ENCODE measurements at regions not wholly inside any gene's neighbourhood (a gene's known extent, or its start where the extent isn't known, plus 50 kb on each side); places are given as distances from the start of the nearest gene placed in this dataset.
A peak's percentile ranks its signal among the peaks of the same experiment; 100 is the strongest.

DNA sequence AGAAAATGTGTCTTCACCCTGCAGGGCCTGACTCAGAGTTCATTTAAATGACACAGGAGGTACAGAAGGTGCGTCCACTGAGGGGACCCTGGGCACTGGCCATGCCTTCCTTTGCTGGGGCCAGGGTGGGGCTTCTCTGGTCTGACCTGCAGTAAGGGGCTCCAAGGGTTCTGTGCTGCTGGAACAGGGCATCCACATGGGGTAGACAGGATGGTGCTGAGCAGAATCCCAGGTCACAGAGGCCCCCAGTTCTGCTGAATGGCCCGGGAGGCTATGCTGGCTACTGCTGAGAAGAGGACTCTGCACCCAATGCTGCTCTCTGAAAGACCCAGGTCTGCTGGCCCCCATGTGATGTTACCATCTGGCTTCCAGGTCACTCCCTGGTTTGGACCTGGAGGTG lies 150.4 kb upstream of the GGTLC1 start:
- DNase-seq (ENCODE audit: low read depth) = no peak

DNA sequence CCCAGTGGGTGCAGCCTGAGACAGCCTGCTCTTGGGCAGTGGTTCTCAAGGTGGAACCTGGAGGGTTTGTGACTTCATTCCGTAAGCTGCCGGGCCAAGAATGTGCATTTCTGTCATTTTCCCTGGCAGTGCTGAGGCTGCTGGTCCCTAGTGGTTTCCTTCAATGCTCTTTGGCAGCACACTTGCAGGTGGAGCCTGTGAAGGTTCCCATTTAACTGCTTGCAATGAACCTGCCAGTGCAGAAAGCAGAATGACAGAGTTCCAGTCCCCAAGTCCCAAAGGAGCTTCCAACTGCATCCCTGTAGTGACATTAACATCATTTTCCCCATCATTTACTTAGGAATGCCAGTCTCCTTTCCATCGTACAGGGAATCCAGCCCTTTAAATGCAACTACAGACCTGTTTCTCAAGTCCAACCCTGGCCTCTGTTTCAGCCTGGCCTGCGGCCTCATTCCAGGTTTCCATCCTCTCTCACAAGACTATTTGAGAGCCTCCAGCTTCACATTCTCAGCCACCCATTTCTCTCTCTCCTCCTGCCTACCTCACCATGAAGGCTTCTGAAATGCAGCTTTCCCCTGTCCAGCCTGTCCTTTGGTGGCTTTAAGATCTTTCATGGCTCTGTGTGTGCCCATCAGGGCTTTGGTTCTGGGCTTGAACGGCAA lies 149.7 kb upstream of the GGTLC1 start:
- DNase-seq (ENCODE audit: low read depth) = no peak

DNA sequence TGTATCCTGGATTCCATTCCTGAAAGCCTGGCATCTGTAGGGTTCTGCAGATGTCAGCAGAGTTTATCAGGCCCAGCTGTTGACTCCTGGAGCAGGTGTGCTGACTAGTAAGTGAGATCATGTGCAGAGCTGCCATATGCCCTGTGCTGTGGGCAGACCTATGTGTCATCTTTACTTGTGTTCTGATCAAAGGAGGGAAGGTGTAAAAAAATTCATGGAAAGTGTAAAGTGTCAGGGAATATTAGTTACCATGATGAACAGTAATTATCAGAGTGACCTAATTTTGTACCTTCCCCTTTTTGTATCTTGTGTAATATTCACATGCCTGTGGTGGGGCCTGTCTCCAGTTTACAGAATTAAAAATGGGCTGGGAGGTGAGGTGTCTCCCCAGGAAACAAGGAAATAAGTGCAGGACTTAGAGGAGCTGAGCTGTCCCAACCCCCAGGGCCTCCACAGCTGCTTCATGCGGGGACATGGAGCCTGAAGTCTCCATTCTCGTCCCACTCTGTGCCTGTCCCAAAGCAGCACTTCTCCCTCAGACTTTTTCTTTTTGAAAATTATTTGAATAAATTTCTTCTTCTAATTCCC lies 148.2 kb upstream of the GGTLC1 start:
- DNase-seq (ENCODE audit: low read depth) = no peak

DNA sequence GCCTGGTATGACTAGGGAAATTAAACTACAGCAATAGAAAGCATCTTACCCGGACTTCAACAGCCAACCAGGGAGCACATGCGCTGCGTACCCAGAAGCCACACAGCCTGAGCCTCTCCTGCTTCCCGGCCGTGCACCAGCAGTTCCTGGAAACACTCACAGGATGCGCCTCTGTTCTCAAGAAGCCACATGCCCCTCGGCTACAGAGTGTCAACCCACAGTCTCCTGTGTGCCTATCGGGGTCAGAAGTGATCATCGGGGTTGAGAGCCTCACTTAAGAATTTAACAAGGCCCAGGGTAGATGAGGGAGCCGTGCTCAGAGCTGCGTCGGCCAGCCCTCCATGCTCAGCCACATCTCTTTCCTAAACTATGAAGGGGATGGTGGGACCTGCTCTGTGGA lies 147.2 kb upstream of the GGTLC1 start:
- DNase-seq (ENCODE audit: low read depth) = no peak

DNA sequence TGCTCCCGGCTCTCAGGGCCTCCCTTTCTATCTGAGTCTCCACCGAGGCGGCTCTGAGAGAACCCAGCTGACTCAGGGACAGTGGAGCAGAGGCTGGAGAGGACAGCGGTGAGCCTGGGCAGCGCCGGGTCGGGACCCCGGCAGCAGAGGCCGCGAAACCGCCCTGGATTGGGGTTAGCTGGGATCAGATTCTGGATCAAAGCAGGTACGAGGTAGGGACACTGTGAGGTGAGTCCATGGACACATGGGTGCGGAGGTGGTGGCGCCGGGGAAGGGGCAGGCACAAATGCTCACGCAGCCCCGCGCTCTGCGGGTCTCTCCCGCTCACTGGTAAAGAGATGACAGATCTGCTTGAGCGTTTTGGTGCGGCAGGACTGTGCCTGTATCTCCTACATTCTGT lies 146.4 kb upstream of the GGTLC1 start:
- DNase-seq (ENCODE audit: low read depth) = no peak

DNA sequence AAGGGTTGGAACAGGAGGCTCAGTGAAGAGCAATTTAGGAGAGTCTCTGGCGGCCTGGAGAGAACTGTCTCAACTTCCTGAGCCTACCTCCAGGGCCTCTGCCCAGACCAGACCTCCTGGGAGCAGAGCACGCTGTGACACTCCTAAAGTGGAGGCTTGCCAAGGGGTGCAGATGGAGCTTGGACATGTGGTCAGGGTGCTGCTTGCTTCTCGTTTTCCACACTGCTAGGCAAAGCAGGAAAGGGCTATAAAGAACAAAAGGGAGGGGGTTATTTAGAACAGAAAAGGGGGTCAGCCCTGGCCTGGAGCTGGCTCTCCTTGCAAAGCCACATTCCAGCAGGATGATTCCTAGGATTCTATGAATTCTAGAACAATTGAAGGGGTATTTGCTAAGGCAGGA lies 145.7 kb upstream of the GGTLC1 start:
- DNase-seq (ENCODE audit: low read depth) = no peak

DNA sequence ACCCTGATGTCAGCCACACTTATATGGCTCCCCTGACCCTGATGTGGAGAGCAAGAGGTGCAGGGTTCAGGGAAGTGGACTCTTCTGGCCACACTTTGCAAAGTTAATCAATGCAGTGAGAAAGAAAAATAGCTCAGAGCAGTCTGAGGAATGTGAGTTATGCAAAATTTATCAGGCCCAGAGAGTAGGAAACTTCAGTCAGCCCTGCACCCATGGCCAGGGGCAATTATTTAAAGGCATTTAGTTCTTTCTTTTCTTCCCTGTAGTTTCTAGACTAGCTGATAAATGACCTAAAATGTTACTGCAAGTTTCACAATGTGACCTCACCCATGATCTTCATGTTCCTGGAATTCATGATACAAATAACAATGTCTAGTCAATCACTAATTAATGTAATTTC lies 143.7 kb upstream of the GGTLC1 start:
- no peak for DNase-seq (ENCODE audit: low read depth)

DNA sequence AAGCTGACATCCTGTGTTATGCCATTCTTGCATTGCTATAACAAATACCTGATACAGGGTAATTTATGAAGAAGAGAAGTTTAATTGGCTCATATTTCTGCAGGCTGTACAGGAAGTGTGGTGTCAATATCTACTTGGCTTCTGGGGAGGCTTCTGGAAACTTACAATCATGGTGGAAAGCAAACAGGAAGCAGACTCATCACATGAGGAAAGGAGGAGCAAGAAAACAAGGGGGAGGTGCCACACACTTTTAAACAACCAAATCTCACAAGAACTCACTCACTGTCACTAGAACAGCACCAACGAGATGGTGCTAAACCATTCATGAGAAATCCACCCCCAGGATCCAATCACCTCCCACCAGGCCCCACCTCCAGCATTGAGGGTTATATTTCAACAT lies 143.1 kb upstream of the GGTLC1 start:
- DNase-seq (ENCODE audit: low read depth) = no peak

DNA sequence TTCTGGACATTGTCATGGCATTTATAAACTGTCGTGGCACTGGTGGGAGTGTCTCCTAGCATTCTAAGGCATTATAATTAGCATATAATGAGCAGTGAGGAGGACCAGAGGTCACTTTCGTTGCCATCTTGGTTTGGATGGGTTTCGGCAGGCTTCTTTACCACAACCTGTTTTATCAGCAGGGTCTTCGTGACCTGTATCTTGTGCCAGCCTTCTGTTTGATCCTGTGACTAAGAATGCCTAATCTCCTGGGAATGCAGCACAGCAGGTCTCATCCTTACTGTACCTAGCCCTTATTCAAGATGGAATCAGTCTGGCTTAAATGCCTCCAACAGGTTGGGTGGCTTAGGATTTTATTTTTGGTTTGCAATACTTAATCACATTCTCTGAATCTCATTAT lies 142.7 kb upstream of the GGTLC1 start:
- no peak for DNase-seq (ENCODE audit: low read depth)

DNA sequence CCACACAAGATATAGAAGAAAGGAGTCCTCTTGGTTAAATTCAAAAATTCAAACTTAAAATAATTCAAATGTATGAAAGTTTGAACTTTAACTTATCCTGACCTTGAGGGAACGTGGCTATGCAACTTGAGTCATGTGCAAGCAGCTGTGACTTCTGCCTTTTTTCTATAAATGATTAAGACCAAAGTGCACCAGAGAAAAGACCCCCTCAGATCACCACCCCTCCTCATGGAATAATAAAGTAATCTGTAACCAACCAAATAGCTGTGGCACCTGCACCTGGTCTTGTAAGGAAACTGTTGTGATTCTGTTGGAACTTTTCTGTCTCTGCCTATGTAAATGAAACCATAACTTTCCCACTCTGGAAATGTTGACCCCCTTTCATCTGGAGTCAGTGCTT lies 141.1 kb upstream of the GGTLC1 start:
- DNase-seq (ENCODE audit: low read depth) = no peak

DNA sequence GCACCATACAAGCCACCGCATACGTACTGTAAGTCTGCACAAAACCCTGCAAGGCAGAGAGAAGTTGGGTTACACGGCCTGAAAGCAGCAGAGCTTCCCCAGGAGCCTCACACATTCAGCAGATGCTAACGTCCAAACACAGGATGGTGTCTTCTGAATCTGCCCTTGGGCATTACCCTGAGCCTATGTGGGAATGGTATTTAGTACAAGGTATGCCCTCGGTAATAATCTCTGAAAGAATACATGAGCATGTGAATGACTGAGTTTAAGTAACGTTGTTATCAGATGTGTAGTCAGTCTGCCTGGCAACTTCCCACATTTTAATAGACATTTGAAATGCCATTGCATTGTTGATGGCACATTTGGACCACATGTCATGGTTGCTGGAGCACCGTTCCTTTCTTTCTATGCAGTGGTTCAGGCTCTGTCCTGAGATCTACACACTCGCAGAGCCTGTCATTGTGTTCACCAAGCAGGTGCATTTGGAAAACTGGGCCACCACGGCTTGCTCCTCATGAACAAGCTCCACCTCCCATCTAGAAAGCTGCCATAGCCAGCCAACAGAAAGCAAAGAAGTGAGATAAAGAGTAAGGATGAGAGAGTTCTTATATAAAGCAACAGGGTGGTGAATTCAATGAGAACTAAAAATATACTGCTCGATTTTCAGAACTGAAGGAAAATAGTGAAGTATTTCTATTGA lies 136.5 kb upstream of the GGTLC1 start:
- no peak for DNase-seq (ENCODE audit: low read depth)

DNA sequence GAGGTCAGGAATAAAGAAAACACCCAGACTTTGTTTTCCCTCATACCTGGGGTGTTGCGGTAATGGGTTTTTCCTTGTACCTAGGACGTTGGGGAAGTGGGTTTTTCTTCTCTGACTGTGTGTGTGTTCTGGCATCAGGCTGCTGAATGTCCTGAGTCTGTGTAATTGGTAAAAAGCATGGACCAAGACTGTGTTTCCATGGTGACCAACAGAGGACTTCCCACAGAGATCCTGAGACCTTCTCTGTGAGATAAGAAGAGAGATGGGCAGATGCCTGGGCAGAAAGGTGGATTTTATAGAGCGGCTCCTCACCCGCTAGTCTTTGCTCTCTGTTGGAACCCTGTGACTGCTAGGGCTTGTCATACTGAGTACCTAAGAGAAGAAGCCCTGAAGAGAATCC lies 135.4 kb upstream of the GGTLC1 start:
- DNase-seq (ENCODE audit: low read depth) = no peak

DNA sequence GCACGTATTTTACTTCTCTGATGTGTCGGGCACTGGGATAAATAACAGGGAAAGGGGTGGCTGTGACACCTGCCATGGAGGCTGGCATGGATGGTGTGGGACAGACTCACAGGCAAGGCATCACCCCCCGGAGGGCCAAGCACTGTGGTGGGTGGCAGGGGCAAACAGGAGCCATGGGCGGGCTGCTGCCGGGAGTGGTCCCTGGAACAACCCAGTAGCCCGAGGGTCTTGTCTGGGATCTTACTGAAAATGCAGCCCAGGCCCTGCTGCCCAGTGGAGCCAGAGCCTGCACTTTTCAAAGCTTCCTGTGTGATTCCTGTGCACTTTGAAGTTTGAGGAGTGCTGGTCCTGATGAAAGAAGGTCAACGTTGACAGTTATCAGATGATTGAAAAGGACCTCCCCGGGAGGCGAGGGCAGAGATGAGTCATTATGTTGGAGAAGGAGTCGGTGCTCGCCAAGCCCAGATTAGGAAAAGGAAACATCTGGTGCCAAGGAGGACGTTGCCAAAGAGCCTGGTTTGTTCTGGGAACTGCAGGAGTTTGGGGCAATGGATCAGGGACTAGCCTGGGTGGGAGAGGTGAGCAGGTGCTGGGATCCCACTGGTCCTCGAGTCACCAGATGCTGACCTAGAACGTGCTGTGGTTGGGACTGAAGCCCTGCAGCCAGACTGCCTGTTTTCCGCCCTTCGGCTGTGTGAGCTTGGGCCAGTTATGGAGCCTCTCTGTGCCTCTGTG lies 130.0 kb upstream of the GGTLC1 start:
- peak; percentile 10 for DNase-seq (ENCODE audit: low read depth)

DNA sequence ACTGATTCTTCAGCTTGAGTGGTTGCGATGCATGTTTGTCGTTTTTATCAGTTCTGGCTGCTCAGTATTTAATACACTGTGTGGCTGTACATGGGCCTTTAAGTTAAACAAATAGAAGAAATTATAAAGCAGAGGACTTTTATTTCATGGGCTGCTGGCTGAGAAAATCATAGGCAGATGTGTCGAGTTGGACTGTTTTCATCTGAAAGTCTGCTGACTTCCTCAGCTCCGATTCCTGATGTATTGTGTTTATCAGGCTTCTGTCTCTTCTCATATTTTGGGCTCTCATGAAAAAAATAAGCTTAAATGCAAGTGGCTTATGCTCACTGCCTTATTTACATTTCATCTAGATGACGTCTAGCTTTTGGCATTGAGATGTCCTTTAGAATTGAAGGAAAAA lies 129.5 kb upstream of the GGTLC1 start:
- no peak for DNase-seq (ENCODE audit: low read depth)

DNA sequence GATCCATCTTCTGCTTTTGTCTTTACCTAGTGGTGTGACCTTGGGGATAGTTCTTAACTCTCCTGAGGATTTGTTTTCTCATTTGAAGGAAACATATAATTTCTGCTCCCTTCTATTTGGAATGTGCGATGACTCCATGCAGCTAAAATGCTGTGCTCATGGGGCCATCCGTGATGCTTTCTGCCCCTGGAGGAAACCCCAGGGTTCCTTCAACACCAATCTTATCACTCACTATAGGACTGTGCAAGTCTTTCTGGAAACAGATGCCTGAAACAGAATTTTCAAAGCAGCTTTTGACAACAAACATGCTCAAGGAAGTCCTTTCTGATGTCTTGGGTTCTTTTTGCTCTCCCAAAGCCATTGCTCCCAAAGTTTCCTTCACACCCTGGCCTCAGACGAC lies 128.8 kb upstream of the GGTLC1 start:
- DNase-seq (ENCODE audit: low read depth) = no peak

DNA sequence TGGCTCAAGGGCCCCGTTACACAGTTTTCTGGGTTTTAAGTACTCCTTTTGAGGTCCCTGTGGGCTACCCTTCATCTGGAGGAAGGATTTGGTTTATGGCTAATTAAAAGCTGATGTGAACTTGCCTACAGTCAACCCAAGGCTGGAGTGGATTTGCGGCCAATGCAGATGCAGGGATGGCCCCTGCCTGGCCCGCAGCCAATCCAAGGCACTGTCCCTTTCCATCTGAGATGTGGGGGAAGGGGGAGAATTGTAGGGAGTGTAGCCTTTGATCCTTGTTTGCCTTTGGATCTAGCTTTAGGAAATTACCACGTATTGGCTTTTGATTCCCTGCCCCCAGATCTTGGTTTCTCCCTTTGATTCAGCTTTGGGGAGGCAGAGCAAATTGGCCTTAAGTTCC lies 128.0 kb upstream of the GGTLC1 start:
- no peak for DNase-seq (ENCODE audit: low read depth)

DNA sequence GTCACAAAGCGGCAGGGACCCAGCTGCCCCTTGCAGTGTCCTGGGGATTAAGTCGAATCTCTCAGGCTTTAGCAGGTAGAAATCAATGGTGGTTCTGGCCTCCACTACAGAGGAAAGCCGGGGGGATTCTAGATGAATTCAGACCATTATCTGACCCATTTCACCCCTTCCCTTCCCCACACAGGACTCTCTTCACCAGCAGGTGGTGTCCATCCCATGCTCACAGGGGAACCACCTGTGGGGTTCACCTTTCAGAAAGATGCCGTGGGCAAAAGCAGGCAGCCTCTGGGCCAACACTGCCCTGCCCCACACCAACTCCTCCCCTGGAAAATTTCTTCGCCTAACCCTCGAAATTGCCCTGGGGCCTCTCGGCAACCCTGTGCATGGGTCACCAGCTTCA lies 123.8 kb upstream of the GGTLC1 start:
- DNase-seq (ENCODE audit: low read depth) = no peak

DNA sequence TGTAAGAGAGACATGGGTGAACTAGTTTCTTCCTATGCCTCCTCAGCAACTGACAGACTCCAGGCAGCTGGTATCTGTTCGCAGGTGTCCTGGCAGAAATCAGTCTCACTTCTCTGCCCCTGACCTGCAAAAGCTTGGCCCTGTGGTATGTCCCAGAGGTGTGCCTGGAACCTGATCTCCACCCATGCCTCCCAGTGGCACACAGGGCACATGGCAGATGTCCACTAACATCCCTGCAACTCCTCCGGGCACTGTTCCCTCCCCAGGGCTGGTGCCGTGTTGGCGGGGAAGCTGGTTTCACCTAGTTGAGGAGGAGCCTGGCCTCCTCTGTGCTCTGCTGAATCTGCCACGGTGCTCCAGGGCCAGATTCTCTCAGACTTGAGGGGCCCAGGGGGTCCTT lies 123.3 kb upstream of the GGTLC1 start:
- DNase-seq (ENCODE audit: low read depth) = no peak

DNA sequence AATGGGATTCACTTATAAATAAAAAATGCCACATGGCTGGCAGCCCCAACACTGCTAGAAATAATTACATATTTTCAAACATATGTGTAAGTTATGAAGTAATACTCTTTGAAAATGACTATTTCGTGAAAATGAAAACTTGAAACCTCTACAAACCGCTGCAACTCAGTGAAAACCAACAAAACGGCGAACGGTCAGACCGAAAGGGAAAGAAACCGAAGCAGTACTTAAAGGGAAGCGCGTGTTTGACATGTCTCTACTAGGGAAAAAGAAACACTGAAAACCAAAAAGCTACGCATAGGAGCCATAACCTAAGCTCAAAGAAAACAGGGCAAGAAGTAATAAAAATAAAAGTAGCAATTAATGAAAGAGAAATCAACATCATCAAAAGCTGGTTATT lies 121.0 kb upstream of the GGTLC1 start:
- no peak for DNase-seq (ENCODE audit: low read depth)

DNA sequence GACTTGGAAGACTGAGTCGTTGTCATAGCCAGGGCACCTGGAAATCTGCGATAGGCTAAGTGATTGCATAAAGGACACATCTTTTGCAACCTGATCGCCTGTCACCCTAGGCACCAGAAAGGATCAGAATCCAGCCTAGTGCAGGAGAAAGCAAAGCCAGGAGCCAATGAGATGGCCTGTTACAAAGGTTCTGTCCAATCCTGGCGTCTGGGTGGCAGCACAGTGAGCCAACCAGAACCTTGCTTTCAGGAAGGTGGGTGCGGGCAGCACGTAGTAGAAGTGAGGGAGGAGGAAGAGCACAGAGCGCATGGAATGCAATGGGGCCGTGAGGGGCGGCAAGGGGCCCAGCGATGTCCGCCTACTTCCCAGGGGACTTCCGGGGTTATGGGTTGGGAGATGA lies 120.4 kb upstream of the GGTLC1 start:
- DNase-seq (ENCODE audit: low read depth) = no peak

DNA sequence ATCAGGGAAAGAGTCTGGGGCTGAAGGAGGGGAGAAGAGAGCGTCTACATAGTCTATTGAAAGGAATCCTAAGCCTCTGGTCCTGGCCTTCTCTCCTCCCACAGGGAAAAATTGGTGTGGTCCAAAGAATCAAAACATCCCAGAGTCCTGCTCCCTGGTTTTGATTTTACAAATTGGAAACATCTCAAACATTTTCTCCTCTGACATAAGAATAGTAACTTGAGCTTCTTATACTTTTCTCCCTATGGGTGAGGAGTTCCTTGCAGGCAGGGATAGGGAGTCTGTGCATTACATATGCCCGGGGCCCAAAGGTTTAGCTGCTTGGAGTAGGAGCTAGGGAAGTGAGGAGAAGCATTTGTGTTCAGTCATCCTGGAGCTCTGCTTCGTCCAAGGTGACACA lies 120.0 kb upstream of the GGTLC1 start:
- DNase-seq (ENCODE audit: low read depth) = no peak

DNA sequence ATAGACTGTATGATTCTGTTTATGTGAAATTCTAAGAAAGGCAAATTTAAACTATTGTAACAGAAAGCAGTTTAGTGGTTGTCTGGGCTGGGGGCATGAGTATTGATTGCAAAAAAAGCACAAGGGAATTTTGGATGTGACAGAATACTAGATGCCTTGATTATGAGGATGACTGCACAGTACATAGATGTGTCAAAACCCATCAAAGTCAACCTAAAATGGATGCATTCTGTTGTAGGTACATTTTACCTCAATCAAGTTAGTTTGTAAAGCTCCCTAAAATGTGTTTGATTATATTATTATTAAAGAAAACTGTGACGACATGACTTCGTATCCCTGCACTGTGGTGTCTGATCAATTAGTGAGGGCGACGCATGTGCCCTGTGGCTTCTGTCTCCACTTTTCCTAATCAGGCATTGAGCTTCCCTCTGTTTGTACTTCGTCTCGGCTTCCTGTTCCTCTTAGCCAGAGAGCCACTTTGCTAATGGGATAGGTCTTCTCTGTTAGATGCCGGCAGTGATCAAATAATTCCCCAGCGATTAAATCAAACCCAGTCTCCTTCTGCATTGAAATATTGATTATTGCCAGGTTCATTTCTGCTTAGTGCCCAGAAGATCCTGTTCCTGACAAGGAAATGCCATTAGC lies 118.3 kb upstream of the GGTLC1 start:
- DNase-seq (ENCODE audit: low read depth) = no peak

Measured in Daoy (cell line).